HEK293T (cell line): ENCODE measurements at regions not wholly inside any gene's neighbourhood (a gene's known extent, or its start where the extent isn't known, plus 50 kb on each side); places are given as distances from the start of the nearest gene placed in this dataset.

Experiments used
- ARNT ChIP-seq: fragments of 450-650 bp; IDR thresholded peaks from 2 replicates; pipeline ENCODE4 v1.6.1; 2017; ENCODE audit warnings: mild to moderate bottlenecking
- HDGF ChIP-seq: fragments of 450-650 bp; IDR thresholded peaks from 2 replicates; pipeline ENCODE4 v1.6.1; 2017; ENCODE audit warnings: antibody characterized with exemption, borderline replicate concordance
- NFRKB ChIP-seq: fragments of 450-650 bp; IDR thresholded peaks from 2 replicates; pipeline ENCODE4 v1.6.1; 2016; ENCODE audit warnings: mild to moderate bottlenecking, moderate library complexity
- SP1 ChIP-seq: fragments of 450-650 bp; IDR thresholded peaks from 2 replicates; pipeline ENCODE4 v1.6.1; 2017
- TF ChIP-seq, protein P1 (sequence below): fragments of 450-650 bp; IDR thresholded peaks from 2 replicates; pipeline ENCODE4 v1.6.1; 2016

DNA sequence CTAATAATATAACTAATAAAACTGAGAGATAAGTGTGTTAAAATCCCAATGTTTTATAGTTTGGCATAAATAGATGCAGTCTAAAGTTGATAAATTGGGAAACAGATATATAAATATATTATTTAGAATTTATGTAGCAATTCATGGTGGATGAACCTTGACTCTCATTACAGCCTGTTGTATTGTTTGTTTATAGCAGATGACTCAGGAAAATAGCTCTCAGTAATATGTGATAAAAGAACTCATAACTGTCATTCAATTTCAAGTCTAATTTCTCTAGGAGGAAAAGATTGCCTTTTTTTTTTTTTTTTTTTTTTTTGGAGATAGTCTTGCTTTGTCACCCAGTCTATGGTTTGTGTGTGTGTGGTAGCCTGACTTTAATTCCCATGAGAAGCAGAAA is 603.2 kb upstream of the PKN2 start:
- TF ChIP-seq HDGF (no peak), ARNT (no peak), SP1 (no peak), NFRKB (no peak)
- TF ChIP-seq, protein P1, sequence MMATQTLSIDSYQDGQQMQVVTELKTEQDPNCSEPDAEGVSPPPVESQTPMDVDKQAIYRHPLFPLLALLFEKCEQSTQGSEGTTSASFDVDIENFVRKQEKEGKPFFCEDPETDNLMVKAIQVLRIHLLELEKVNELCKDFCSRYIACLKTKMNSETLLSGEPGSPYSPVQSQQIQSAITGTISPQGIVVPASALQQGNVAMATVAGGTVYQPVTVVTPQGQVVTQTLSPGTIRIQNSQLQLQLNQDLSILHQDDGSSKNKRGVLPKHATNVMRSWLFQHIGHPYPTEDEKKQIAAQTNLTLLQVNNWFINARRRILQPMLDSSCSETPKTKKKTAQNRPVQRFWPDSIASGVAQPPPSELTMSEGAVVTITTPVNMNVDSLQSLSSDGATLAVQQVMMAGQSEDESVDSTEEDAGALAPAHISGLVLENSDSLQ: no peak
